Neutrophil (primary cell): ENCODE measurements at regions not wholly inside any gene's neighbourhood (a gene's known extent, or its start where the extent isn't known, plus 50 kb on each side); places are given as distances from the start of the nearest gene placed in this dataset.
"Not testable (repeated sequence)": the region's sequence is repeated elsewhere in the genome, so short reads cannot be mapped to it uniquely, and the experiment has no call there.

ENCODE experiments used
- H3K27ac ChIP-seq: fragments of 200-600 bp; sonication (generic); 2 replicates; pipeline ENCODE4 v1.5.1; 2016; ENCODE audit warnings: mild to moderate bottlenecking, moderate library complexity
- H3K27me3 ChIP-seq: fragments of 200-600 bp; sonication (generic); 2 replicates; pipeline ENCODE4 v1.6.0; 2016; ENCODE audit warnings: mild to moderate bottlenecking
- H3K36me3 ChIP-seq: fragments of 200-600 bp; sonication (generic); 2 replicates; pipeline ENCODE4 v1.5.1; 2017
- H3K4me1 ChIP-seq, 2 experiments: fragments of 200-600 bp in 1 of 2; sonication (generic) in 1 of 2; 1 replicate in 1 of 2; 2 replicates in 1 of 2; pipeline versions ENCODE4 v1.5.1 to v1.6.1; 2013 to 2016; ENCODE audit warnings: low read depth in 1 of 2, low read length in 1 of 2, mild to moderate bottlenecking in 1 of 2, moderate library complexity in 1 of 2; ENCODE audit not compliant: control insufficient read depth in 1 of 2, insufficient read depth in 1 of 2
- H3K4me3 ChIP-seq, 2 experiments: fragments of 200-600 bp in 1 of 2; sonication (generic) in 1 of 2; 1 replicate in 1 of 2; 2 replicates in 1 of 2; pipeline ENCODE4 v1.5.1; 2013 to 2016; ENCODE audit warnings: low read depth in 1 of 2, low read length in 1 of 2, mild to moderate bottlenecking in 1 of 2, moderate library complexity in 1 of 2
- H3K9me3 ChIP-seq: fragments of 200-600 bp; sonication (generic); 2 replicates; pipeline ENCODE4 v1.5.1; 2016
- CTCF ChIP-seq: fragments of 200-600 bp; sonication (generic); IDR thresholded peaks from 2 replicates; pipeline ENCODE4 v1.5.1; 2016; ENCODE audit warnings: antibody characterized with exemption

- Histone ChIP-seq H3K27ac (no peak overlapping the region), H3K27me3 (no peaks in the 10 kb centered on the region), H3K4me3 (no peak overlapping the region), H3K9me3 (no peaks in the 10 kb centered on the region), H3K4me1 (no peaks in the 10 kb centered on the region), H3K36me3 (no peaks in the 10 kb centered on the region)
- TF ChIP-seq CTCF = no peak
Observed at GRCh38 chr5:117732264-117732663, 1157.6 kb upstream of the SEMA6A start.

GRCh38 chr5:117731446-117731845, 1156.8 kb upstream of the SEMA6A start:
- H3K27me3 ChIP-seq = no peaks in the 10 kb centered on the region
- no peak overlapping the region for H3K27ac ChIP-seq
- no peak for TF ChIP-seq CTCF
- no peaks in the 10 kb centered on the region for H3K9me3 ChIP-seq
- H3K36me3 ChIP-seq = no peaks in the 10 kb centered on the region
- no peak overlapping the region for H3K4me3 ChIP-seq
- H3K4me1 ChIP-seq = no peaks in the 10 kb centered on the region

GRCh38 chr5:117720784-117721183, 1146.2 kb upstream of the SEMA6A start:
- H3K9me3 ChIP-seq, H3K36me3 ChIP-seq, H3K4me1 ChIP-seq, H3K27ac ChIP-seq, H3K4me3 ChIP-seq, H3K27me3 ChIP-seq: not testable (repeated sequence)

- Histone ChIP-seq H3K27me3 (no peaks in the 10 kb centered on the region), H3K4me1 (no peaks in the 10 kb centered on the region), H3K27ac (no peak overlapping the region), H3K36me3 (no peaks in the 10 kb centered on the region), H3K9me3 (peaks cover 4% of the 10 kb centered on the region), H3K4me3 (no peak overlapping the region)
- no peak for TF ChIP-seq CTCF
Observed at GRCh38 chr5:117719413-117719812, 1144.8 kb upstream of the SEMA6A start.

GRCh38 chr5:117713585-117714198, 1139.1 kb upstream of the SEMA6A start:
- Histone ChIP-seq H3K4me3 (no peak overlapping the region), H3K27me3 (no peaks in the 10 kb centered on the region), H3K36me3 (no peaks in the 10 kb centered on the region), H3K9me3 (peaks cover 14% of the 10 kb centered on the region), H3K27ac (no peak overlapping the region), H3K4me1 (no peaks in the 10 kb centered on the region)
- TF ChIP-seq CTCF = no peak

GRCh38 chr5:117701062-117701461, 1126.4 kb upstream of the SEMA6A start:
- TF ChIP-seq CTCF = no peak
- no peak overlapping the region for H3K4me3 ChIP-seq
- H3K4me1 ChIP-seq = no peaks in the 10 kb centered on the region
- no peaks in the 10 kb centered on the region for H3K27me3 ChIP-seq
- no peaks in the 10 kb centered on the region for H3K36me3 ChIP-seq
- no peaks in the 10 kb centered on the region for H3K9me3 ChIP-seq
- H3K27ac ChIP-seq = no peak overlapping the region
